NCI-H2171 treated with DMSO at 0.1 percent for 48 hours (cell line): ENCODE measurements at regions not wholly inside any gene's neighbourhood (a gene's known extent, or its start where the extent isn't known, plus 50 kb on each side); places are given as distances from the start of the nearest gene placed in this dataset.
A peak's percentile ranks its signal among the peaks of the same experiment; 100 is the strongest.

ENCODE experiments used
- DNase-seq: peaks from one replicate; lab custom pipeline; 2025; lab: John Stamatoyannopoulos, UW

DNA sequence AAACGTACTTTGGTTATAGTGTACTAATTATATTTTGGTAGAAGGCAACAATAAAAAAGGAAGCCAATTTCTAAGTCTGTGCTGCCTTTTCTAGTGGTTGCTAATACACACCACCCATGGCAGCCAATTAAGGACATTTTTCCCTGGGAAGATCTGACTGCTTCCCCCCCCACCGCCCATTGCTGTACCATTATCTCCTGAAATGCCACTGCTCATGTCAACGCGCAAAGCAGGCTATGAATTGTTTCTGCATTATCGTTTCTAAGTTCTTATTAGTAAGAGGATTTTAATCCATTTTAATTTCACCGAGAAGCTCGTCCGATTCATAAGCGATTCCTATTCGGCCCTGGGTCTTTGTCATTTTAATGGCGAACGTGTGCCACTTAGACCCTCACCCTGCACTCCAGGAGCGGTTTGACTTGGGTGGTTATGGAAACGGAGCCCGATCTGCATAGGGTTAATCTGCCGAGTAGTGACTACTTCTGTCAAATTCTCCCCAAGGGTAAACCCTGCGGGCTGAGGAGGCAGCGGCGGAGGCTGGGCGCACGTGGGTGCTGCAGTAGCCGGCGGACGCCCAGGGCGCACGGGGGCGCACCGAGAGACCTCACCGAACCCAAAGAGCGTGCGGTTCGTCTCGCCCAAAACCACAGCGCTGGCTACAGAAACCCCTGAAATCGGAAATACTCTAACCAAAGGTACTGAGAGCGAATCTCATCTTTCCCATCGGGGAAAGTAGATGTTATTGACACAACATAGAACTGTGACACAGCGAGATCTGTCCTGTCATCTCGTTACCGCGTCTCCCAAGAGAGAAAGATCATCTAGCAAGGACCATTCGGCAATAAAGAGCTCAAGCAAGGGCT is 55.8 kb upstream of the SHC3 start:
- no peak for DNase-seq

DNA sequence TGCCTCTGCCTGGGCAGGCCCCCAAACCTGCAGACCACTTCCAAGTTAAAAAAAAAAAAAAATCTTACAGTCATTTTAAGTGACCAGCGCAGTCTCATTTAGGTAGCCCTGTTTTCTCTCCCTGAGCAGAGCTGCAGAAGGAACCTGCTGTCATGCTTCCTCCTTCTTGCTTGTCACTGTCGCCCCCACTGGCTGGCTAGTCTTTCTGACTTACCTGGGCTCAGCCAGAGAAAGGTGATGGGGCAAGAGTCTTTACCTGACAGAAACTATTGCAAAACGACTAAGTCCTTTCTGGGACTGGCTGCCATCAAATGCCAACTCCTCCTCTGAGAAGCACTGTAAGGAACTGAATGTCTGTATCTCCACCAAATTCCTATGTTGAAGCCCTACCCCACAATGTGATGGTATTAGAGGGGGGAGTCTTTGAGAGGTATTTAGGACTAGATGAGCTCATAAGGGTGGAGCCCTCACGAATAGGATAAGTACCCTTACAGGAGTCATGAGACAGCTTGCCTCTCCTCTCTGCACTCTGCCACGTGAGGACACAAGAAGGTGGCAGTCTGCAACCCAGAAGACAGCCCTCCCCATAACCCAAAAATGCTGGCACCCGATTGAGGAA is 58.4 kb upstream of the SHC3 start:
- no peak for DNase-seq

DNA sequence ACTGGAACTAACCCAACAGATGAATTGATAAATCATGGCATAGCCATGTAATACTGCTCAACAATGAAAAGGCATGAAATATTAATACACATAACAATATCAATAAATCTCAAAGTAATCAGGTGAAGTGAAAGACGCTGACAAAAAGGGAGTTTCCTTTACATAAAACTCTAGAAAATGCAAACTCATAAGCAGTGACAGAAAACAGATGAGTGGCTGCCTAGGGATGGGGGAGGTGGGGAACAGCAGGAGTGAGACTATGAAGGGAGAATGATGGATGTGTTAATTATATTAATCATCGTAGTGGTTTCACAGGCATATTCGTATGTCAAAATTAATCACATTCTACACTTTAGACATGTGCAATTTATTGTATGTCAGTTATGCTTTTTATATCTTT is 59.8 kb upstream of the SHC3 start:
- DNase-seq: no peak

DNA sequence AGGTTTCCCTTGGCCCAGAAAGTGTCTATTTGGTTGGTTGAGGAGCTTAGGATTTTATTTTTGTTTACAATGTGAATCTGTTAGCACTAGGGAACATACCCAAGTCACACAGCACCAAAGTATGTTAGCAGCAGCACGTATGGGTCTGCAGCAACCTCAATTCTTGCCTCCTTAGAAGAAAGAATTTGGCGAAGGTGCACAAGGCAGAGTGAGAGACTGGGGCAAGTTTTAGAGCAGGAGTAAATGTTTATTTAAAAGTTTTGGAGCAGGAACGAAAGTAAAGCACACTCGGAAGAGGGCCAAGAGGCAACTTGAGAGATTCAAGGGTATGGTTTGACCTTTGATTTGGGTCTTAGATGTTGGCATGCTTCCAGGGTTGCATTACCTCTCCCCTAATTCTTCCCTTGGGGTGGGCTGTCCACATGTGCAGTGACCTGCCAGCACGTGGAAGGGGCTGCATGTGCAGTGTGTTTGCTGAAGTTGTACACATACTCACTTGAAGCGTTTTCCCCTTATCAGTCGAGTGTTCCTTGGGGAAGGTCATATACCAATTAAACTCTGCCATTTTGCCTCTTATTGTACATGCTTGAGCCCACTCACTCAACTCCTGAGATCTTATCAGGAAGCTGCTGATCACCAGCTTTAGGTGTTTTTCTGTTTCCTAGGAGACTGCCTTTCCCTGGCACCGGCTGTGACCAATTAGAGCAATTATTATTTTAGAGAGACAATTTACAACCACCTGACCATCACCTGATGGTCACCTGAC is 64.9 kb upstream of the SHC3 start:
- DNase-seq: peak; percentile 39

DNA sequence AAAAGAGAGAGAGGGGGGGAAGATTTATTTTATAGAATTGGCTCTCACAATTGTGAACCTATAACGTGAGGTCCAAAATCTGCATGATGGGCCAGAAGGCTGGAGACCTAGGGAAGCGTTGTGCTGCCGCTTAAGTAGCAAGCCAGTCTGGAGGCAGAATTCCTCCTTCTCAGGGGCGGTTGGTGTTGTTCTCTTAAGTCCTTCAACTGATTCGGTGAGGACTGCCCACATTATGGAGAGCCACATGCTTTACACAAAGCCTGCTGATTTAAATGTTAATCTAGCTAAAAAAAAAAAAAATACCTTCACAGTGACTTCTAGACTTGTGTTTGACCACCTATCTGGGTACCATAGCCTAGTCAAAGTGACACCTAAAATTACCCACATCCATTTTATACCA is 64.2 kb upstream of the CKS2 start:
- DNase-seq: no peak

DNA sequence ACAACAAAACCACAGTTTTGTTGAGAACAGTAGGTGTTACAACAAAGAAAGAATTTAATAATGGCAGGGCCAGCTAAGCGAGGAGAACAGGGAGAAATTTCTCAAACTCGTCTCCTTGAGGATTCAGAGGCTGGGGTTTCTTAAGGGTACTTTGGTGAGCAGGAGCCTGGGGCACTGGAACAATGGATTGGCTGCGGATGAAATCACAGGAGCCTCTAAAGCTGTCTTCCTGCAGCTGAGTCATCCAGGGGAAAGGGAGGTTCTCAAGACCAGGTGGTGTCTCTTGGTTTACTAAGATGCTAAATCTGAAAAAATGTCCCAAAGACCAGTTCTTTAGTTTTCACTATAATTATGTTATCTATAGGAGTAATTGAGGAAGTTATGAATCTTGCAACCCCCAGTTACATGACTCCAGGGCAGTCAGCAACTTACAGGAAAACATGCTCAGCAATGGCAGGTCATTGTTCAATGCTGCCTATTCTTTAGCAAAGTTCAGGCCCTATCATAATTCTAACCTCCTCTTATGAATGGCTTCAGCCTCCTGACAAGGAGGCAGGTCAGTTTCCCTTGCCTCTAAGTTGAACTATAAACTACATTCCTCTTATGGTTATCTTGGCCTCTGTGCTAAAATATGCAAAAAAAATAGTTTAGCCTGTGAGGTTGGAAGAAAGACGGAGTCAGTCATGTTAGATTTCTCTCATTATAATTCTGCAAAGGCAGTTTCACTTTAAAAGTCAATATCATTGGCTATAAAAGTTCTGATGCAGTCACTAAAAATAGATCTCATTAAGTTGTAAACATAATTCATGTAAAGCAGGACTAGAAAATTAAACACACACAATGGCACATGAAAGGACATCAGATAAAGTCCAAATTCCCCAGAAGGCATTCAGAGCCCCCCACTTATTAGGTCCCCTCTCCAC is 63.3 kb upstream of the CKS2 start:
- no peak for DNase-seq

DNA sequence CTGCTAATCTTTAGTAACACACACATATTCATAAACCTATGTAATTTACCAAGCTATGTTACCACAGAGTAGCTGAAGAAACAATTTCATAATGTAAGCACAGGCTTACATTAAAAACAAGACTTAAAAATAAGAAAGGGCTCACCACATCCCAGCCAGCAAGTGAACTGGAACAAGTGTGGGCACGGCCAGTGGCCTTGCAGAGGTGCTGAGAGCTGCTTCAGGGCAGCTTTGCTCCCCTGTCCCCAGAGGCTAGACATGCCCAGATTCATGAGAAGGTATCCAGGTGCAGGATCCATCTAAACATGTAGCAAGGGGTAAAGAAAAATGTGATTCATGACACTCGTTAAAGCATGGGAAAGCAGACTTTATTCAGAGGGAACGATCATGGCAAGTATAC is 62.0 kb upstream of the CKS2 start:
- no peak for DNase-seq

DNA sequence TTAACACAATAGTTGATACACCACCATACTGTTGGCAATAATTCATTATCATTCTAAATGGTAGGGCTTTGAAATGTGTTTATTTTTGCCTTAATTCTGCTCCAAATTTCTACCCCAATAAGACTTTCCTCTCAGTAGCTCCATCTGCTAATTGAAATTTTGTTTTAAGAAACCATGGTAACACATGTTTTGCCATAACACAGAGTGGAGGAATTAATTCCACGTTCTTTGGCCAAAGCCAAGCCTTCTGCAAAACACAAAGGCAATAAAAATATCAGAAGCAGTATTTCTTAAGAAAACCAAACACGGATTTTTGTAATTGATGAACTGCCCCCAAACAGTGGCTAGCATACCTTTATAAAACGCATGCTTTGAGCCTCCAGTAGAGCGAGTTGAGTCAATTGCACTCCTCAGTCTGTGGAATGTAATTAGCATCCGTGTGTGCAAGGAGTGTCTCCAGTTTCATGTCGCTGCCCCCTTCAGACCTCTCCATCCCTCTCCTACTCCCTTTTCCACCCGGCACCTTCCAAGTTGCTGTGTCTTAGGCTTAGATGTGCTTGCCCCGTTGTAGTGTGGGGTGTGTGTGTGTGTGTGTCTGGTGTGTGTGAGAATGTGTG is 58.2 kb upstream of the CKS2 start:
- no peak for DNase-seq

DNA sequence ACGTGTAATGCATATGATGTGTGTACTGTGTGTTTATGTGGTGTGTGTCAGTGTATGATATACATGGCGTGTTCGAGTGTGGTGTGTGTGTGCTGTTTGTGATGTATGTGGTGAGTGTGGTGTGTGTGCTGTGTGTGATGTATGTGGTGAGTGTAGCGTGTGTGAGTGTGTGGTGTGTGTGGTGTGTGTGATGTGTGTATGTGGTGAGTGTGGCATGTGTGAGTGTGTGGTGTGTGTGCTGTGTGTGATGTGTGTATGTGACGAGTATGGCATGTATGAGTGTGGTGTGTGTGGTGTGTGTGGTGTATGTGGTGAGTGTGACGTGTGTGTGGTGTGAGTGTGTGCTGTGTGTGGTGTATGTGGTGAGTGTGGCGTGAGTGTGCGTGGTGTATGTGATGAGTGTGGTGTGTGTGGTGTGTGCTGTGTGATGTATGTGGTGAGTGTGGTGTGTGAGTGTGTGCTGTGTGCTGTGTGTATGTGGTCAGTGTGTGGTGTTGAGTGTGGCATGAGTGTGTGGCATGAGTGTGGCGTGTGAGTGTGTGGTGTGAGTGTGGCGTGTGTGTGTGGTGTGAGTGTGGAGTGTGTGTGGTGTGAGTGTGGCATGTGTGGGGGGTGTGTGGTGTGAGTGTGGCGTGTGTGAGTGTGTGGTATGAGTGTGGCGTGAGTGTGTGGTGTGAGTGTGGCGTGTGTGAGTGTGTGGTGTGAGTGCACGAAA is 56.8 kb upstream of the CKS2 start:
- no peak for DNase-seq

DNA sequence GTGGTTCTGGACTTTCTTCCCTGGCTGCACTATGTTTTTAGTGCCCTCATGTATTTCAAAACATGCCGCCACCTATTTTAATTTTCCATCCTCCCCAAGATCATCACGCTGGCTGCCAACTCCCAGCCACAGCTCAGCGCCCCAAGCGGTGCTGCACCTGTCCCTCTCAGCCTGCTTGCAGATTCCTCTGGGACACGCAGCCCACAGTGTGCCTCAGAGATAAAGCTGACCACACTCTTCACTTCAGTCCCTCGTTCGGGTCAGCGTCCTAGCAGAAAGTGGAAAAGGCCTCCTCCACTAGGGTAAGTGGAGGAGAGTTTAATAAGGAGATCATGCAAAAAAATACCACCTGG is 56.2 kb upstream of the CKS2 start:
- no peak for DNase-seq

DNA sequence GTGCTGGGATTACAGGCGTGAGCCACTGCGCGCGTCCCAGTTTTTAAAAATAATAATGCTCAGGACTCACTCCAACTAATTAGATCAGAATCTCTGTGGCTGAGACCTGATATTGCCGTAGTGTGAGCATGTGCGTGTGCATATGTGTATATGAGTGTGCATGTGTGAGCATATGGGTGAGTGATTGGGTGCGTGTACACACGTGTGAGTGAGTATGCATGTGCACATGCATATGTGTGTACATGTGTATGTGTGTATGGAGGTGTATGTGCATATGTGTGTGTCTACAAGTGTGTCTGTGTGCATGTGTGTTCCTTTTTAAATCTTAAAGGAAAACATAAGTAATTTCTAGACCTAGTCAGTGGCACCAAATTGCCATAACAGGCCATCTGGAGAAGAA is 54.8 kb upstream of the CKS2 start:
- DNase-seq: no peak

DNA sequence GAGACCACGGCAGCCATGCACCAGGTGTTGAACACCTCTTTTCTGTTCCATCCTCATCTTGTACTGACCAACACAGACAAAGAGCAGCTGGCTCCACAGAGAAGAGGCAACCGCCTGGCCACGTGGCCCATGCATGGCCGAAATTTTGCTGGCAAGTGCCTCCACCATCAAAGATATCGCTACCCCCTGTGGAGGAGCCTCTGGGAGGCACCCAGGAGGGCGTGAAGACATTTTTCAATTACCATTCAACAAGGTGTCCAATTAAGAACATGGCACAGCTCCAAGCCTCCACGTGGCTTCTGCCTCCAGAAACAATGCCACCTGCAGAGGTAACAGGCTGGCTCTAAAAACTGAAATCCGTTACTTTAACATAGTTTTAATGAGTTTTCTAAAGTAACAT is 54.4 kb upstream of the CKS2 start:
- DNase-seq: peak; percentile 63

DNA sequence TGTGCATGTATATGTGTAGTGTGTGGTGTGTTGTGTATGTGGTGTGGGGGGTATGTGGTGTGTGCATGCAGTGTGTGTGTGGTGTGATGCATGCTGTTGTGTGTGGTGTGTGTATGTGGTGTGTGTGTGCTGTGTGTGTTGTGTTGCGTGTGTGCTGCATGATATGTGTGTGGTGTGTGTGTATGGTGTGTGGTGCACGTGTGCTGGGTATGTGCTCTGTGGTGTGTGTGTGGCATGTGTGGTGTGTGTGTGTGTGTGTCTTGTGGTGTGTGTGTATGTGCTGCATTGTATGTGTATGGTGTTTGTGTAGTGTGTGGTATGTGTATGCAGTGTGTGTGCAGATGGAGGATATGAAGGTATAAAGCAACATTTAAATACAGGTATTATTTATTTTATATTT is 50.5 kb upstream of the CKS2 start:
- no peak for DNase-seq
